ENCODE measurements at regions not wholly inside any gene's neighbourhood (a gene's known extent, or its start where the extent isn't known, plus 50 kb on each side); places are given as distances from the start of the nearest gene placed in this dataset.

- H3K27ac ChIP-seq (ENCODE audit: insufficient read depth, low read depth, low read length), result no peak overlapping the region
- ChIA-PET CTCF (interaction anchor here (1.5 kb wide), 1 partner anchor 90 kb away, joined by 3 read pairs; no protein-coding TSS in a partner anchor), POLR2A (no interaction called here)
- H3K4me1 ChIP-seq (ENCODE audit: control insufficient read depth, extremely low read depth, insufficient read depth, low read length), result no peaks in the 10 kb centered on the region
- dilution Hi-C loops (cut with MboI; ENCODE audit: extremely low pct_ligation_motif_present, low sequenced_read_pairs) (no loop called here), intact Hi-C loops (cut with micrococcal nuclease) (no loop called here)
- no peak overlapping the region for H3K4me3 ChIP-seq (replicated peaks in 1 of 3; ENCODE audit: insufficient read depth in 1 of 3, low read depth in 1 of 3, low read length in 3 of 3)
- no peaks in the 10 kb centered on the region for H3K79me2 ChIP-seq (ENCODE audit: control insufficient read depth, insufficient read depth, low read length)
- no peak for DNase-seq (ENCODE audit: low read depth, low spot score)
- H2AFZ ChIP-seq (ENCODE audit: low read depth, low read length), result no peak overlapping the region
- no peak for FAIRE-seq
- H3K36me3 ChIP-seq (ENCODE audit: control insufficient read depth in 2 of 2, extremely low read depth in 1 of 2, insufficient read depth in 2 of 2, low read length in 2 of 2), result no peaks in the 10 kb centered on the region
- no peaks in the 10 kb centered on the region for H3K9me1 ChIP-seq (replicated peaks; ENCODE audit: control insufficient read depth, extremely low read depth, insufficient read depth, low read length)
- no peaks in the 10 kb centered on the region for H4K20me1 ChIP-seq (replicated peaks; ENCODE audit: control insufficient read depth, extremely low read depth, insufficient read depth, low read length)
- no peak overlapping the region for H3K9ac ChIP-seq (replicated peaks; ENCODE audit: extremely low read depth, insufficient read depth, low read length)
- no peaks in the 10 kb centered on the region for H3K27me3 ChIP-seq (ENCODE audit: control insufficient read depth in 2 of 2, insufficient read depth in 2 of 2, low read length in 2 of 2)
- no peaks in the 10 kb centered on the region for H3K9me3 ChIP-seq (replicated peaks; ENCODE audit: control insufficient read depth, insufficient read depth, low read length)
- BruUV-seq (replicated peaks), result no TSS peak
- TF ChIP-seq GATA2 (IDR thresholded peaks at IDR 0.05; ENCODE audit: insufficient read depth, insufficient read length, low read depth, low read length) (no peak), POLR2A (IDR thresholded peaks at IDR 0.05; ENCODE audit: low read depth, low read length) (no peak), CTCF (IDR thresholded peaks at IDR 0.05; ENCODE audit: extremely low read depth in 1 of 2, insufficient read depth in 1 of 2, low read depth in 1 of 2, low read length in 2 of 2) (no peak)
- no peak overlapping the region for H3K4me2 ChIP-seq (ENCODE audit: insufficient read depth, low read length)
These were observed 125.3 kb upstream of the PLCB4 start for GRCh38 chr20:8943631-8944030.

- no peak for DNase-seq (ENCODE audit: low read depth, low spot score)
- H3K79me2 ChIP-seq (ENCODE audit: control insufficient read depth, insufficient read depth, low read length), result no peaks in the 10 kb centered on the region
- BruUV-seq (replicated peaks), result no TSS peak
These were observed 122.6 kb upstream of the PLCB4 start for GRCh38 chr20:8946036-8946940.

More at GRCh38 chr20:8946036-8946940, 122.6 kb upstream of the PLCB4 start:
- H3K27me3 ChIP-seq (ENCODE audit: control insufficient read depth in 2 of 2, insufficient read depth in 2 of 2, low read length in 2 of 2), result no peaks in the 10 kb centered on the region
- dilution Hi-C loops (cut with MboI; ENCODE audit: extremely low pct_ligation_motif_present, low sequenced_read_pairs), result no loop called here
- ChIA-PET CTCF (no interaction called here), POLR2A (no interaction called here)
- TF ChIP-seq JUN (IDR thresholded peaks at IDR 0.05; ENCODE audit: borderline replicate concordance, insufficient read depth, insufficient read length, low read depth), result no peak
- TF ChIP-seq MAX (IDR thresholded peaks at IDR 0.05; ENCODE audit: insufficient read depth, insufficient read length), result no peak
- TF ChIP-seq MYC (IDR thresholded peaks at IDR 0.05; ENCODE audit: low read depth, low read length), result no peak
- TF ChIP-seq EZH2 (IDR thresholded peaks at IDR 0.05; ENCODE audit: borderline replicate concordance, low read depth, low read length, severe bottlenecking), result no peak
- no peak for TF ChIP-seq POLR2AphosphoS5 (IDR thresholded peaks at IDR 0.05; ENCODE audit: insufficient read depth, low read depth, low read length)
- TF ChIP-seq POLR2A (IDR thresholded peaks at IDR 0.05; ENCODE audit: low read depth, low read length), result no peak
- TF ChIP-seq FOS (IDR thresholded peaks at IDR 0.05; ENCODE audit: borderline replicate concordance, insufficient read depth, low read length), result no peak
- FAIRE-seq, result no peak
- no peaks in the 10 kb centered on the region for H3K36me3 ChIP-seq (ENCODE audit: control insufficient read depth in 2 of 2, extremely low read depth in 1 of 2, insufficient read depth in 2 of 2, low read length in 2 of 2)
- intact Hi-C loops (cut with micrococcal nuclease), result no loop called here
- no peak overlapping the region for H2AFZ ChIP-seq (ENCODE audit: low read depth, low read length)
- no peaks in the 10 kb centered on the region for H3K9me3 ChIP-seq (replicated peaks; ENCODE audit: control insufficient read depth, insufficient read depth, low read length)
- H3K9me1 ChIP-seq (replicated peaks; ENCODE audit: control insufficient read depth, extremely low read depth, insufficient read depth, low read length), result no peaks in the 10 kb centered on the region
- H3K27ac ChIP-seq (ENCODE audit: insufficient read depth, low read depth, low read length), result no peak overlapping the region
- no peak overlapping the region for H3K9ac ChIP-seq (replicated peaks; ENCODE audit: extremely low read depth, insufficient read depth, low read length)
- no peak overlapping the region for H3K4me3 ChIP-seq (replicated peaks in 1 of 3; ENCODE audit: insufficient read depth in 1 of 3, low read depth in 1 of 3, low read length in 3 of 3)
- no peaks in the 10 kb centered on the region for H3K4me1 ChIP-seq (ENCODE audit: control insufficient read depth, extremely low read depth, insufficient read depth, low read length)
- H4K20me1 ChIP-seq (replicated peaks; ENCODE audit: control insufficient read depth, extremely low read depth, insufficient read depth, low read length), result no peaks in the 10 kb centered on the region
- no peak overlapping the region for H3K4me2 ChIP-seq (ENCODE audit: insufficient read depth, low read length)
